GM19324 (cell line): ENCODE measurements at regions not wholly inside any gene's neighbourhood (a gene's known extent, or its start where the extent isn't known, plus 50 kb on each side); places are given as distances from the start of the nearest gene placed in this dataset.

Source experiments
- ATAC-seq: cut with Tn5 transposase; IDR thresholded peaks from one replicate; pipeline ENCODE4 v1.9.1; 2021; ENCODE audit warnings: mild to moderate bottlenecking, moderate library complexity; ENCODE audit not compliant: unreplicated experiment, low FRiP score

- no peak for ATAC-seq
Observed at GRCh38 chr20:24045621-24046318, 57.2 kb upstream of the GGTLC1 start.

- no peak for ATAC-seq
Observed at GRCh38 chr20:24043294-24043693, 54.7 kb upstream of the GGTLC1 start.

GRCh38 chr20:24042646-24043045, 54.1 kb upstream of the GGTLC1 start:
- no peak for ATAC-seq

- ATAC-seq: no peak
Observed at GRCh38 chr20:24040896-24041459, 52.4 kb upstream of the GGTLC1 start.

GRCh38 chr20:24039196-24039595, 50.6 kb upstream of the GGTLC1 start:
- ATAC-seq: no peak
